ENCODE measurements at regions not wholly inside any gene's neighbourhood (a gene's known extent, or its start where the extent isn't known, plus 50 kb on each side); places are given as distances from the start of the nearest gene placed in this dataset.

GRCh38 chr1:203406446-203407045 is 55.6 kb upstream of the FMOD start:
- Histone ChIP-seq H3K9ac (ENCODE audit: low read length) (no peak overlapping the region), H3K4me2 (ENCODE audit: low read depth, low read length, poor library complexity, severe bottlenecking) (no peak overlapping the region), H2AFZ (ENCODE audit: low read depth, low read length, severe bottlenecking) (no peak overlapping the region), H3K4me3 (ENCODE audit: insufficient read depth, low read length, poor library complexity, severe bottlenecking) (no peak overlapping the region), H3K79me2 (ENCODE audit: insufficient read depth, low read length) (no peaks in the 10 kb centered on the region), H3K9me3 (ENCODE audit: insufficient read depth, low read length) (no peaks in the 10 kb centered on the region), H3K27ac (ENCODE audit: low read depth, low read length) (no peak overlapping the region), H4K20me1 (ENCODE audit: low read depth, low read length) (no peaks in the 10 kb centered on the region), H3K27me3 (ENCODE audit: low read length) (no peaks in the 10 kb centered on the region), H3F3A (ENCODE audit: insufficient read depth) (0 out of 2 replicates have a peak, but pooled peaks cover 6% of the 10 kb centered on the region), H3K36me3 (ENCODE audit: low read length) (no peaks in the 10 kb centered on the region), H3K9me2 (replicated peaks; ENCODE audit: insufficient read depth, low read length) (no peaks in the 10 kb centered on the region)
- no peak for TF ChIP-seq EZH2phosphoT487 (conservative IDR thresholded peaks at IDR 0.05; ENCODE audit: low read length)
- no peak for TF ChIP-seq CTCF (IDR thresholded peaks at IDR 0.05; ENCODE audit: insufficient read depth, low read length, poor library complexity, severe bottlenecking)

GRCh38 chr1:203407296-203407695 is 56.4 kb upstream of the FMOD start:
- H3F3A ChIP-seq (ENCODE audit: insufficient read depth), result 0 out of 2 replicates have a peak, but pooled peaks cover 6% of the 10 kb centered on the region
- no peaks in the 10 kb centered on the region for H4K20me1 ChIP-seq (ENCODE audit: low read depth, low read length)
- no peaks in the 10 kb centered on the region for H3K79me2 ChIP-seq (ENCODE audit: insufficient read depth, low read length)
- TF ChIP-seq CTCF (IDR thresholded peaks at IDR 0.05; ENCODE audit: insufficient read depth, low read length, poor library complexity, severe bottlenecking) (no peak), EZH2phosphoT487 (conservative IDR thresholded peaks at IDR 0.05; ENCODE audit: low read length) (no peak)
- no peak overlapping the region for H3K9ac ChIP-seq (ENCODE audit: low read length)
- H3K4me3 ChIP-seq (ENCODE audit: insufficient read depth, low read length, poor library complexity, severe bottlenecking), result no peak overlapping the region
- H3K9me3 ChIP-seq (ENCODE audit: insufficient read depth, low read length), result no peaks in the 10 kb centered on the region
- no peaks in the 10 kb centered on the region for H3K27me3 ChIP-seq (ENCODE audit: low read length)
- no peaks in the 10 kb centered on the region for H3K9me2 ChIP-seq (replicated peaks; ENCODE audit: insufficient read depth, low read length)
- no peak overlapping the region for H3K27ac ChIP-seq (ENCODE audit: low read depth, low read length)
- no peaks in the 10 kb centered on the region for H3K36me3 ChIP-seq (ENCODE audit: low read length)
- no peak overlapping the region for H2AFZ ChIP-seq (ENCODE audit: low read depth, low read length, severe bottlenecking)
- no peak overlapping the region for H3K4me2 ChIP-seq (ENCODE audit: low read depth, low read length, poor library complexity, severe bottlenecking)

GRCh38 chr1:203408486-203409481 is 57.9 kb upstream of the FMOD start:
- H3K27ac ChIP-seq (ENCODE audit: low read depth, low read length), result no peak overlapping the region
- H3K9ac ChIP-seq (ENCODE audit: low read length), result no peak overlapping the region
- H3K4me2 ChIP-seq (ENCODE audit: low read depth, low read length, poor library complexity, severe bottlenecking), result no peak overlapping the region
- H3F3A ChIP-seq (ENCODE audit: insufficient read depth), result 0 out of 2 replicates have a peak, but pooled peaks cover 6% of the 10 kb centered on the region
- no peak overlapping the region for H2AFZ ChIP-seq (ENCODE audit: low read depth, low read length, severe bottlenecking)
- no peaks in the 10 kb centered on the region for H3K9me2 ChIP-seq (replicated peaks; ENCODE audit: insufficient read depth, low read length)
- H3K4me3 ChIP-seq (ENCODE audit: insufficient read depth, low read length, poor library complexity, severe bottlenecking), result no peak overlapping the region
- no peaks in the 10 kb centered on the region for H3K36me3 ChIP-seq (ENCODE audit: low read length)
- no peaks in the 10 kb centered on the region for H4K20me1 ChIP-seq (ENCODE audit: low read depth, low read length)
- H3K27me3 ChIP-seq (ENCODE audit: low read length), result no peaks in the 10 kb centered on the region
- H3K9me3 ChIP-seq (ENCODE audit: insufficient read depth, low read length), result no peaks in the 10 kb centered on the region
- TF ChIP-seq EZH2phosphoT487 (conservative IDR thresholded peaks at IDR 0.05; ENCODE audit: low read length) (no peak), CTCF (IDR thresholded peaks at IDR 0.05; ENCODE audit: insufficient read depth, low read length, poor library complexity, severe bottlenecking) (no peak)
- H3K79me2 ChIP-seq (ENCODE audit: insufficient read depth, low read length), result no peaks in the 10 kb centered on the region

Data from SU-DHL-6 (cell line).